ENCODE measurements at regions not wholly inside any gene's neighbourhood (a gene's known extent, or its start where the extent isn't known, plus 50 kb on each side); places are given as distances from the start of the nearest gene placed in this dataset.

- DNase-seq (no peak), FAIRE-seq (no peak)
- Histone ChIP-seq H3K4me1 (ENCODE audit: control insufficient read depth in 2 of 3, insufficient read depth in 2 of 3, low read depth in 1 of 3, low read length in 3 of 3) (peaks cover 0 to 2% (median 0%) of the 10 kb centered on the region in 3 donors), H3K4me3 (ENCODE audit: low read length in 3 of 3) (no peak overlapping the region), H3K27me3 (ENCODE audit: control insufficient read depth, insufficient read depth, low read length) (no peaks in the 10 kb centered on the region), H3K27ac (ENCODE audit: low read depth in 2 of 2, low read length in 2 of 2) (no peak overlapping the region), H3K9ac (ENCODE audit: low read length in 3 of 3) (no peak overlapping the region), H3K9me3 (ENCODE audit: control insufficient read depth in 2 of 3, insufficient read depth in 1 of 3, low read length in 3 of 3) (no peaks in the 10 kb centered on the region), H3K36me3 (ENCODE audit: control insufficient read depth in 2 of 3, insufficient read depth in 3 of 3, low read length in 3 of 3) (no peaks in the 10 kb centered on the region)
- TF ChIP-seq CTCF (IDR thresholded peaks at IDR 0.05; ENCODE audit: borderline replicate concordance, extremely low read depth, insufficient read depth) = no peak
- intact Hi-C loops (cut with DNase I) = no loop called here
These were observed 148.5 kb downstream of the LNPK start for GRCh38 chr2:175853616-175853890.

- no peak for TF ChIP-seq CTCF (IDR thresholded peaks at IDR 0.05; ENCODE audit: borderline replicate concordance, extremely low read depth, insufficient read depth)
- Histone ChIP-seq H3K9ac (ENCODE audit: low read length in 3 of 3) (no peak overlapping the region), H3K27ac (ENCODE audit: low read depth in 2 of 2, low read length in 2 of 2) (no peak overlapping the region), H3K4me1 (ENCODE audit: control insufficient read depth in 2 of 3, insufficient read depth in 2 of 3, low read depth in 1 of 3, low read length in 3 of 3) (peaks cover 0 to 2% (median 0%) of the 10 kb centered on the region in 3 donors), H3K36me3 (ENCODE audit: control insufficient read depth in 2 of 3, insufficient read depth in 3 of 3, low read length in 3 of 3) (no peaks in the 10 kb centered on the region), H3K4me3 (ENCODE audit: low read length in 3 of 3) (no peak overlapping the region), H3K27me3 (ENCODE audit: control insufficient read depth, insufficient read depth, low read length) (no peaks in the 10 kb centered on the region), H3K9me3 (ENCODE audit: control insufficient read depth in 2 of 3, insufficient read depth in 1 of 3, low read length in 3 of 3) (no peaks in the 10 kb centered on the region)
- FAIRE-seq (no peak), DNase-seq (no peak)
- intact Hi-C loops (cut with DNase I) = no loop called here
These were observed 149.0 kb downstream of the LNPK start for GRCh38 chr2:175852879-175853615.

GRCh38 chr2:175847128-175847527, 154.9 kb downstream of the LNPK start:
- no peak for FAIRE-seq
- Histone ChIP-seq H3K4me3 (ENCODE audit: low read length in 3 of 3) (no peak overlapping the region), H3K36me3 (ENCODE audit: control insufficient read depth in 2 of 3, insufficient read depth in 3 of 3, low read length in 3 of 3) (no peaks in the 10 kb centered on the region), H3K9me3 (ENCODE audit: control insufficient read depth in 2 of 3, insufficient read depth in 1 of 3, low read length in 3 of 3) (no peaks in the 10 kb centered on the region), H3K9ac (ENCODE audit: low read length in 3 of 3) (no peak overlapping the region), H3K27ac (ENCODE audit: low read depth in 2 of 2, low read length in 2 of 2) (no peak overlapping the region), H3K4me1 (ENCODE audit: control insufficient read depth in 2 of 3, insufficient read depth in 2 of 3, low read depth in 1 of 3, low read length in 3 of 3) (no peaks in the 10 kb centered on the region), H3K27me3 (ENCODE audit: control insufficient read depth, insufficient read depth, low read length) (no peaks in the 10 kb centered on the region)
- intact Hi-C loops (cut with DNase I) = no loop called here
- DNase-seq = no peak
- TF ChIP-seq CTCF (IDR thresholded peaks at IDR 0.05; ENCODE audit: borderline replicate concordance, extremely low read depth, insufficient read depth) = no peak

GRCh38 chr2:175844169-175844568, 157.9 kb downstream of the LNPK start:
- no peak for TF ChIP-seq CTCF (IDR thresholded peaks at IDR 0.05; ENCODE audit: borderline replicate concordance, extremely low read depth, insufficient read depth)
- no peak for DNase-seq
- FAIRE-seq = no peak
- Histone ChIP-seq H3K27ac (ENCODE audit: low read depth in 2 of 2, low read length in 2 of 2) (no peak overlapping the region), H3K27me3 (ENCODE audit: control insufficient read depth, insufficient read depth, low read length) (no peaks in the 10 kb centered on the region), H3K4me3 (ENCODE audit: low read length in 3 of 3) (no peak overlapping the region), H3K9me3 (ENCODE audit: control insufficient read depth in 2 of 3, insufficient read depth in 1 of 3, low read length in 3 of 3) (no peaks in the 10 kb centered on the region), H3K9ac (ENCODE audit: low read length in 3 of 3) (no peak overlapping the region), H3K4me1 (ENCODE audit: control insufficient read depth in 2 of 3, insufficient read depth in 2 of 3, low read depth in 1 of 3, low read length in 3 of 3) (no peaks in the 10 kb centered on the region), H3K36me3 (ENCODE audit: control insufficient read depth in 2 of 3, insufficient read depth in 3 of 3, low read length in 3 of 3) (no peaks in the 10 kb centered on the region)
- intact Hi-C loops (cut with DNase I) = no loop called here

Data from kidney (tissue), 13 donors.